Fibroblast of mammary gland (primary cell): ENCODE measurements at regions not wholly inside any gene's neighbourhood (a gene's known extent, or its start where the extent isn't known, plus 50 kb on each side); places are given as distances from the start of the nearest gene placed in this dataset.
A peak's percentile ranks its signal among the peaks of the same experiment; 100 is the strongest.

Experiments
- DNase-seq: peaks from one replicate; pipeline ENCODE4 v3.0.0-alpha.2; 2010; ENCODE audit warnings: low read depth
- H3K4me3 ChIP-seq: 2 replicates; pipeline ENCODE4 v1.5.1; 2011; ENCODE audit warnings: low read depth, mild to moderate bottlenecking, low read length, moderate library complexity; ENCODE audit not compliant: control insufficient read depth
- CTCF ChIP-seq: conservative IDR thresholded peaks from 2 replicates; pipeline ENCODE4 v1.5.1; 2011; ENCODE audit warnings: low read depth, low read length, inconsistent platforms; ENCODE audit not compliant: control insufficient read depth, insufficient read depth

- DNase-seq, result peak; percentile 25
Observed at GRCh38 chr5:90037646-90038045, 371.9 kb downstream of the CETN3 start.

GRCh38 chr5:90022711-90023053 is 386.9 kb downstream of the CETN3 start:
- TF ChIP-seq CTCF, result no peak
- no peak overlapping the region for H3K4me3 ChIP-seq
- no peak for DNase-seq

More at GRCh38 chr5:90037646-90038045, 371.9 kb downstream of the CETN3 start:
- no peak overlapping the region for H3K4me3 ChIP-seq
- no peak for TF ChIP-seq CTCF

GRCh38 chr5:90022002-90022710 is 387.4 kb downstream of the CETN3 start:
- H3K4me3 ChIP-seq, result no peak overlapping the region
- no peak for TF ChIP-seq CTCF
- DNase-seq, result peak; percentile 22

- peak overlapping the region; percentile 30 for H3K4me3 ChIP-seq
- no peak for TF ChIP-seq CTCF
- peak; percentile 90 for DNase-seq
Observed at GRCh38 chr5:90020575-90021538, 388.7 kb downstream of the CETN3 start.

GRCh38 chr5:90017239-90017638 is 392.3 kb downstream of the CETN3 start:
- H3K4me3 ChIP-seq, result no peak overlapping the region
- no peak for TF ChIP-seq CTCF
- DNase-seq, result no peak

- no peak overlapping the region for H3K4me3 ChIP-seq
- peak; percentile 25 for DNase-seq
- TF ChIP-seq CTCF, result no peak
Observed at GRCh38 chr5:90015584-90016018, 394.0 kb downstream of the CETN3 start.
